K562 (cell line): ENCODE measurements at regions not wholly inside any gene's neighbourhood (a gene's known extent, or its start where the extent isn't known, plus 50 kb on each side); places are given as distances from the start of the nearest gene placed in this dataset.

Experiments used
- ESRRA ChIP-seq: fragments of 450-650 bp; IDR thresholded peaks from 2 replicates; pipeline ENCODE4 v1.6.1; 2014; ENCODE audit warnings: low read depth, mild to moderate bottlenecking, moderate library complexity, borderline replicate concordance
- KLF1 ChIP-seq: fragments of 450-650 bp; IDR thresholded peaks from 2 replicates; pipeline ENCODE4 v1.6.1; 2016; ENCODE audit warnings: missing genetic modification characterization, missing compliant biosample characterization
- POLR3A ChIP-seq: IDR thresholded peaks from 2 replicates; pipeline ENCODE4 v1.6.1; 2011; ENCODE audit warnings: borderline replicate concordance, mild to moderate bottlenecking, moderate library complexity; ENCODE audit not compliant: insufficient read length, insufficient read depth; ENCODE audit errors: extremely low read depth
- RERE ChIP-seq: sonication (generic); formaldehyde crosslinking; IDR thresholded peaks from 2 replicates; pipeline ENCODE4 v1.8.0; 2023; ENCODE audit warnings: missing genetic modification reagents, mild to moderate bottlenecking, borderline replicate concordance
- SIX5 ChIP-seq, 2 experiments: IDR thresholded peaks; 2 replicates each; pipeline ENCODE4 v1.6.1; 2011; ENCODE audit warnings: low read length in 2 of 2, borderline replicate concordance in 1 of 2, low read depth in 1 of 2, mild to moderate bottlenecking in 1 of 2, moderate library complexity in 1 of 2; ENCODE audit not compliant: insufficient read depth in 1 of 2
- ZMIZ1 ChIP-seq, 2 experiments: fragments of 150-350 bp in 1 of 2; IDR thresholded peaks; 2 replicates each; pipeline ENCODE4 v1.6.1; 2012 to 2016; ENCODE audit warnings: low read depth in 2 of 2, low read length in 2 of 2, mild to moderate bottlenecking in 1 of 2, moderate library complexity in 1 of 2
- ZNF12 ChIP-seq: sonication (generic); formaldehyde crosslinking; IDR thresholded peaks from 2 replicates; pipeline ENCODE4 v1.4.0; 2020; ENCODE audit warnings: mild to moderate bottlenecking, missing genetic modification reagents
- ZNF134 ChIP-seq: fragments of 250-450 bp; sonication (Bioruptor Pico); conservative IDR thresholded peaks from 2 replicates; pipeline ENCODE4 v1.4.0; 2020
- ZNF655 ChIP-seq: fragments of 250-450 bp; sonication (Bioruptor Pico); IDR thresholded peaks from 2 replicates; pipeline ENCODE4 v1.5.0; 2021
- ZNF79 ChIP-seq: fragments of 250-450 bp; sonication (Bioruptor Pico); IDR thresholded peaks from 2 replicates; pipeline ENCODE4 v1.4.0; 2020; ENCODE audit warnings: low read depth, mild to moderate bottlenecking, moderate library complexity
- TF ChIP-seq, protein P1 (sequence below): sonication (generic); formaldehyde crosslinking; IDR thresholded peaks from 2 replicates; pipeline ENCODE4 v1.8.0; 2022; ENCODE audit warnings: missing genetic modification reagents, mild to moderate bottlenecking, moderate library complexity, borderline replicate concordance
- TF ChIP-seq, protein P2 (sequence below), 3 experiments: fragments of 200-800 bp in 1 of 3; fragments of 250-450 bp in 1 of 3; fragments of 450-650 bp in 1 of 3; sonication (Bioruptor Pico) in 1 of 3; sonication (Bioruptor generic) in 1 of 3; formaldehyde crosslinking in 1 of 3; IDR thresholded peaks; 2 replicates each; pipeline versions ENCODE4 v1.6.1 to v1.8.0; 2016 to 2022; ENCODE audit warnings: mild to moderate bottlenecking in 2 of 3, missing genetic modification characterization in 2 of 3, missing compliant biosample characterization in 1 of 3, moderate library complexity in 1 of 3

DNA sequence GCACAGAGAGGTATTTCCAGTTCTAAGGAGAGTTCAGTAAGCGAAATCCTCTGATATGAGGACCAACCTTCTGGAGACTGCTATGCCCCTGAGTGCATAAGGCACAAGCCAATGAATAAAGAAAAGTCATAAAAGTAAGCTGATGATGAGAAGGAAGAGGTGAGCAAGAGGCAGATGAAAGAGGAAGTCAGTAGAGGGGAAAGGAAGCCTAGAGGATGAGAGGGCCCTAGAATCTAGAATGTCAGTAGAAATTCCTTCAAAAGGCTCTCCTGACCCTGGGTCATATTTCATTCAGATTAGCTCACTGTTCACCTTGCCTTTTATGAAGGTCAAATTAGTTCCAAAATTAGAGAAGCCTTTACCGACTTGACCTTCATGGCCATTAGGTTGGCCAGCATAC lies 209.2 kb downstream of the CD83 start (continued):
- TF ChIP-seq RERE: no peak
- no peak for TF ChIP-seq ZNF134
- TF ChIP-seq, protein P1, sequence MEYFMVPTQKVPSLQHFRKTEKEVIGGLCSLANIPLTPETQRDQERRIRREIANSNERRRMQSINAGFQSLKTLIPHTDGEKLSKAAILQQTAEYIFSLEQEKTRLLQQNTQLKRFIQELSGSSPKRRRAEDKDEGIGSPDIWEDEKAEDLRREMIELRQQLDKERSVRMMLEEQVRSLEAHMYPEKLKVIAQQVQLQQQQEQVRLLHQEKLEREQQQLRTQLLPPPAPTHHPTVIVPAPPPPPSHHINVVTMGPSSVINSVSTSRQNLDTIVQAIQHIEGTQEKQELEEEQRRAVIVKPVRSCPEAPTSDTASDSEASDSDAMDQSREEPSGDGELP: no peak
- peak; percentile 74 for TF ChIP-seq ESRRA
- no peak for TF ChIP-seq ZMIZ1 (IDR thresholded peaks at IDR 0.05; ENCODE audit: low read depth in 2 of 2, low read length in 2 of 2)
- no peak for TF ChIP-seq KLF1 (tag)
- no peak for TF ChIP-seq ZNF79 (CRISPR knock-in tag)
- peak; percentile 62; the same call in 1 of the 2 replicates for TF ChIP-seq ZNF12
- TF ChIP-seq ZNF655 (CRISPR knock-in tag): no peak
- TF ChIP-seq POLR3A: no peak
- TF ChIP-seq, protein P2, sequence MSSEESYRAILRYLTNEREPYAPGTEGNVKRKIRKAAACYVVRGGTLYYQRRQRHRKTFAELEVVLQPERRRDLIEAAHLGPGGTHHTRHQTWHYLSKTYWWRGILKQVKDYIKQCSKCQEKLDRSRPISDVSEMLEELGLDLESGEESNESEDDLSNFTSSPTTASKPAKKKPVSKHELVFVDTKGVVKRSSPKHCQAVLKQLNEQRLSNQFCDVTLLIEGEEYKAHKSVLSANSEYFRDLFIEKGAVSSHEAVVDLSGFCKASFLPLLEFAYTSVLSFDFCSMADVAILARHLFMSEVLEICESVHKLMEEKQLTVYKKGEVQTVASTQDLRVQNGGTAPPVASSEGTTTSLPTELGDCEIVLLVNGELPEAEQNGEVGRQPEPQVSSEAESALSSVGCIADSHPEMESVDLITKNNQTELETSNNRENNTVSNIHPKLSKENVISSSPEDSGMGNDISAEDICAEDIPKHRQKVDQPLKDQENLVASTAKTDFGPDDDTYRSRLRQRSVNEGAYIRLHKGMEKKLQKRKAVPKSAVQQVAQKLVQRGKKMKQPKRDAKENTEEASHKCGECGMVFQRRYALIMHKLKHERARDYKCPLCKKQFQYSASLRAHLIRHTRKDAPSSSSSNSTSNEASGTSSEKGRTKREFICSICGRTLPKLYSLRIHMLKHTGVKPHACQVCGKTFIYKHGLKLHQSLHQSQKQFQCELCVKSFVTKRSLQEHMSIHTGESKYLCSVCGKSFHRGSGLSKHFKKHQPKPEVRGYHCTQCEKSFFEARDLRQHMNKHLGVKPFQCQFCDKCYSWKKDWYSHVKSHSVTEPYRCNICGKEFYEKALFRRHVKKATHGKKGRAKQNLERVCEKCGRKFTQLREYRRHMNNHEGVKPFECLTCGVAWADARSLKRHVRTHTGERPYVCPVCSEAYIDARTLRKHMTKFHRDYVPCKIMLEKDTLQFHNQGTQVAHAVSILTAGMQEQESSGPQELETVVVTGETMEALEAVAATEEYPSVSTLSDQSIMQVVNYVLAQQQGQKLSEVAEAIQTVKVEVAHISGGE (CRISPR knock-in tag; IDR thresholded peaks at IDR 0.05): no peak
- TF ChIP-seq SIX5 (IDR thresholded peaks at IDR 0.05; ENCODE audit: borderline replicate concordance in 1 of 2, insufficient read depth in 1 of 2, low read depth in 1 of 2, low read length in 2 of 2): no peak
